ENCODE measurements at regions not wholly inside any gene's neighbourhood (a gene's known extent, or its start where the extent isn't known, plus 50 kb on each side); places are given as distances from the start of the nearest gene placed in this dataset.

DNA sequence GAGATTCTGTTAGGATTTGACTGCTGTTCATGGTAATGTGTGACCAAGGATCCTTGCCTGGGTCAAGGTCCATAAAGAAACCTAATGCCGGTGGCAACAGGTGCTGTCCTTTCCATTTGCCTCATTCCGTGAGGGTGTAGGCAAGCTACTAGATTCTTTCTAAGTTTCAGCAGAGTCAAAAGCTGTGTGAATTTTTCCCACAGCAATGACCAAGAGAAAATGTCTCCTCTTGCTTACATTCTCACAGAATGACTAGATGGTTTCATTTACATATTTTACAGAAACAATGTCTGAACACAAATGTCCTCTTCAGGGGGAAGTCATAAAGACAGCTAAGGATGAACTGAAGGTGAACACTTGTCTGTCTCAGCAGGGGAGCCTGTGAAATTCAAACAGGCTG lies 75.3 kb upstream of the SV2C start:
- TF ChIP-seq, protein P1, sequence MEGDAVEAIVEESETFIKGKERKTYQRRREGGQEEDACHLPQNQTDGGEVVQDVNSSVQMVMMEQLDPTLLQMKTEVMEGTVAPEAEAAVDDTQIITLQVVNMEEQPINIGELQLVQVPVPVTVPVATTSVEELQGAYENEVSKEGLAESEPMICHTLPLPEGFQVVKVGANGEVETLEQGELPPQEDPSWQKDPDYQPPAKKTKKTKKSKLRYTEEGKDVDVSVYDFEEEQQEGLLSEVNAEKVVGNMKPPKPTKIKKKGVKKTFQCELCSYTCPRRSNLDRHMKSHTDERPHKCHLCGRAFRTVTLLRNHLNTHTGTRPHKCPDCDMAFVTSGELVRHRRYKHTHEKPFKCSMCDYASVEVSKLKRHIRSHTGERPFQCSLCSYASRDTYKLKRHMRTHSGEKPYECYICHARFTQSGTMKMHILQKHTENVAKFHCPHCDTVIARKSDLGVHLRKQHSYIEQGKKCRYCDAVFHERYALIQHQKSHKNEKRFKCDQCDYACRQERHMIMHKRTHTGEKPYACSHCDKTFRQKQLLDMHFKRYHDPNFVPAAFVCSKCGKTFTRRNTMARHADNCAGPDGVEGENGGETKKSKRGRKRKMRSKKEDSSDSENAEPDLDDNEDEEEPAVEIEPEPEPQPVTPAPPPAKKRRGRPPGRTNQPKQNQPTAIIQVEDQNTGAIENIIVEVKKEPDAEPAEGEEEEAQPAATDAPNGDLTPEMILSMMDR (IDR thresholded peaks at IDR 0.05): no peak
- Histone ChIP-seq H3K4me1 (ENCODE audit: control insufficient read depth, insufficient read depth, low read length) (no peaks in the 10 kb centered on the region), H3K4me3 (ENCODE audit: low read length) (no peak overlapping the region), H3K36me3 (ENCODE audit: control insufficient read depth, insufficient read depth, low read length) (no peaks in the 10 kb centered on the region), H3K27me3 (ENCODE audit: control insufficient read depth, insufficient read depth, low read length) (no peaks in the 10 kb centered on the region), H3K9me3 (ENCODE audit: control insufficient read depth, insufficient read depth, low read length) (no peaks in the 10 kb centered on the region), H3K27ac (ENCODE audit: low read length) (no peak overlapping the region)
- Mint-ChIP-seq H3K27ac (no peak overlapping the region), H3K4me3 (no peak overlapping the region), H3K36me3 (no peaks in the 10 kb centered on the region), H3K9me3 (peaks cover 0 to under 1% of the 10 kb centered on the region in 2 donors), H3K4me1 (no peaks in the 10 kb centered on the region), H3K27me3 (ENCODE audit: low read depth in 2 of 2) (peaks cover 21 to 45% of the 10 kb centered on the region in 2 donors)
- intact Hi-C loops (cut with micrococcal nuclease): no loop called here
- no peak for ATAC-seq
- WGBS (ENCODE audit: insufficient coverage): 96% methylated on average over 2 of the region's 2 CpGs
- DNase-seq: no peak

DNA sequence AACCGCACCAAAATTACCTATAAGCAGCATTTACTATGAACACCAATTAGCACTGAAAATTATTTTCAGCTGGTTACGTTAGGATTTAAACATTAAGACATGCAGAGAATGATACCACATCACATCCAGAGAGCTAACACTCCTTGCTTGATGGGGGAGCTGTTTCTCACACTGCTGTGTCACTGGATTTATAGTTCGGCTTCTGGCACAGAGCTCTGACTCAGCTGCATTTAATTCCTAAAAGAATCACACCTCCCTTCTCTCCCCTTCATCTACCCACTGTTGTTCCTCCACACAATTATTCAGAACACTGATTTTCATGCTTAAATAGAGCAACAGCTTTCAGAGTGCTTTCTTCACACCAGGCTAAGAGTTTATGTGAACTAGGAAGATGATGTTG lies 82.6 kb upstream of the SV2C start:
- ATAC-seq: no peak

DNA sequence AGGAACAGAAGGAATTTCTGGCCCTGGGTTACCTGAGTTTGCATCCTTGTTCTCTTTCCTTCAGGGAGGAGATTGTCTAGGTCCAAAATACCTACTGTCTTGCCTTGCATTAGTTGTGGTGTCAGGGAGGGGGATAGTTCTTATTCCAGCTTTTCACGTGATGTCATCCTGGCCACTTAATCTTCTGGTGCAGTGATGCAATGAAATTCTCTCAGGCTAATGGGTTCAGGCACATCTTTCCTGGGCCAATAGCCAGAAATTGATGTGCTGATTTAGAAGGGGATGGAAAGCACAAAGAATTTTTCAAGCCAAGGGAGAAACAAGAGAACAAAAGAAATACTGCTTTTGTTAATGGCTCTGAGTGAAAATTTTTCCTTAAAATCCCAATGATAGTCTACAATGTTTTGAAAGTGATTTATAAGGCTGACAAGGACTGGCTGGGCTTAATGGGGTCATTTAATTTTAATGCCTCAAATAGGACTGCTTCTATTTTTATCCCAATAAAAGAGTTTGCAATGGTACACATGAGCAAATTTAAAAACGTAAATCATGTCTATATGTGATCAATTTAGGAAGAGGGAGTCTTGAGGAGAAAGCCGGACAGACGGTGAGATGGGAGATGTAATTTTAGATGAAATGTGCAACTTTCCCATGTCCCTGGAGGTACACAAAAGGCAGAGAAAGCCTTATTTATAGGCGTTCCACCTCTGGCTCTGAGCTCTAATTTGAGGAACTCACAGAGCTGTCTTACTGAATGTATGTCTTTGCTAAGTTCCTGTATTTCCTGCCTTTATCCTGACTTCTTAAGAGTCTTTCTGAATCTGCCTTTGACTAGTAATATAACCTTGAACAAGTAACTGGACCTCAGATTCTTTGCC lies 89.3 kb upstream of the SV2C start:
- TF ChIP-seq, protein P1 (IDR thresholded peaks at IDR 0.05): no peak
- Histone ChIP-seq H3K27ac (ENCODE audit: low read length) (no peak overlapping the region), H3K4me1 (ENCODE audit: control insufficient read depth, insufficient read depth, low read length) (no peaks in the 10 kb centered on the region), H3K9me3 (ENCODE audit: control insufficient read depth, insufficient read depth, low read length) (no peaks in the 10 kb centered on the region), H3K4me3 (ENCODE audit: low read length) (no peak overlapping the region), H3K36me3 (ENCODE audit: control insufficient read depth, insufficient read depth, low read length) (no peaks in the 10 kb centered on the region), H3K27me3 (ENCODE audit: control insufficient read depth, insufficient read depth, low read length) (peaks cover 6% of the 10 kb centered on the region)
- ATAC-seq: no peak
- H3K27ac Mint-ChIP-seq: no peak overlapping the region
- WGBS (ENCODE audit: insufficient coverage): 56% methylated on average over 5 of the region's 5 CpGs
- peaks cover 2 to 4% of the 10 kb centered on the region in 2 donors for H3K9me3 Mint-ChIP-seq
- no peak overlapping the region for H3K4me3 Mint-ChIP-seq
- peaks cover 3 to 29% of the 10 kb centered on the region in 2 donors for H3K27me3 Mint-ChIP-seq (ENCODE audit: low read depth in 2 of 2)
- intact Hi-C loops (cut with micrococcal nuclease): no loop called here
- no peak for DNase-seq
- H3K36me3 Mint-ChIP-seq: no peaks in the 10 kb centered on the region
- H3K4me1 Mint-ChIP-seq: no peaks in the 10 kb centered on the region

More for the DNA sequence above, 82.6 kb upstream of the SV2C start:
- Histone ChIP-seq H3K9me3 (ENCODE audit: control insufficient read depth, insufficient read depth, low read length) (no peaks in the 10 kb centered on the region), H3K27ac (ENCODE audit: low read length) (no peak overlapping the region), H3K27me3 (ENCODE audit: control insufficient read depth, insufficient read depth, low read length) (no peaks in the 10 kb centered on the region), H3K36me3 (ENCODE audit: control insufficient read depth, insufficient read depth, low read length) (no peaks in the 10 kb centered on the region), H3K4me1 (ENCODE audit: control insufficient read depth, insufficient read depth, low read length) (no peaks in the 10 kb centered on the region), H3K4me3 (ENCODE audit: low read length) (no peak overlapping the region)
- TF ChIP-seq, protein P1 (IDR thresholded peaks at IDR 0.05): no peak
- no peaks in the 10 kb centered on the region for H3K4me1 Mint-ChIP-seq
- no peak overlapping the region for H3K27ac Mint-ChIP-seq
- intact Hi-C loops (cut with micrococcal nuclease): no loop called here
- H3K36me3 Mint-ChIP-seq: no peaks in the 10 kb centered on the region
- no peak overlapping the region for H3K4me3 Mint-ChIP-seq
- H3K27me3 Mint-ChIP-seq (ENCODE audit: low read depth in 2 of 2): peaks cover 7 to 39% of the 10 kb centered on the region in 2 donors
- 86% methylated on average over 3 of the region's 3 CpGs for WGBS (ENCODE audit: insufficient coverage)
- H3K9me3 Mint-ChIP-seq: peaks cover 2% of the 10 kb centered on the region in 2 donors
- no peak for DNase-seq
